Colonic mucosa (tissue), 4 donors: ENCODE measurements at regions not wholly inside any gene's neighbourhood (a gene's known extent, or its start where the extent isn't known, plus 50 kb on each side); places are given as distances from the start of the nearest gene placed in this dataset.
"Not testable (repeated sequence)": the region's sequence is repeated elsewhere in the genome, so short reads cannot be mapped to it uniquely, and the experiment has no call there.

ENCODE experiments used
- DNase-seq: peaks from one replicate; pipeline ENCODE4 v3.0.0-alpha.2; 2020
- H3K27ac ChIP-seq: fragments of 200-600 bp; one replicate; pipeline ENCODE4 v1.8.0; 2021
- H3K27me3 ChIP-seq: fragments of 200-600 bp; one replicate; pipeline ENCODE4 v1.8.0; 2021
- H3K36me3 ChIP-seq: fragments of 200-600 bp; one replicate; pipeline ENCODE4 v1.8.0; 2021
- H3K4me1 ChIP-seq: fragments of 200-600 bp; one replicate; pipeline ENCODE4 v1.8.0; 2021; ENCODE audit warnings: mild to moderate bottlenecking
- H3K4me3 ChIP-seq: fragments of 200-600 bp; one replicate; pipeline ENCODE4 v1.8.0; 2021
- H3K9ac ChIP-seq, 2 donors: one replicate each; pipeline ENCODE4 v1.7.0; 2013; ENCODE audit warnings: control low read depth in 2 of 2, low read depth in 2 of 2, low read length in 2 of 2
- H3K9me3 ChIP-seq: fragments of 200-600 bp; one replicate; pipeline ENCODE4 v1.8.0; 2021
- intact Hi-C: fragments of 100-400 bp; cut with DNase I; formaldehyde crosslinking; loops from one replicate; pipeline ENCODE4 v1.14.1; 2022
- TF ChIP-seq, protein P1 (sequence below): fragments of 200-600 bp; IDR thresholded peaks from one replicate; pipeline ENCODE4 v1.8.0; 2022; ENCODE audit warnings: antibody characterized with exemption, mild to moderate bottlenecking
- donor health status: healthy.
- donor health status: DM: no; HTN: no; CAD: no.
- donor health status: DM: no; HTN: no; CAD: no.

DNA sequence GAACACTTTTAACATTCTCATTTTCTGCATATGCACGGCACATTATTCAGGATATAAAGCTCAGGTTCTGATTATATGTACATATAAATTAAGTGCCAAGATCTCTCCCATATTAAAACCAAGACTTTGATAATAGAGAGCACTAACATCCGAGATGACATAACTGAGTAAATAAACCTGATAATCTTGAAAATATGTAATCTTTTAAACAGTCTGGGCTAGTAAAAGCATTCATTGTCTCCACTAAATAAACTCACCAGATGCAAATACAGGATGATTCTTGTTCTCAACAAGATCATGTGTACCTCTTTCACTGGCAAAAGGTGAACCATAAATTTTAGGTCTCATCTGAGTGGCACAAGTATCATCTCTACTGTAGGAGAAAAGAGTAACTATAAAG is 942.2 kb downstream of the TRAM1L1 start:
- H3K9ac ChIP-seq, result no peak overlapping the region
- no peaks in the 10 kb centered on the region for H3K4me1 ChIP-seq
- intact Hi-C loops, result no loop called here
- H3K27ac ChIP-seq, result no peak overlapping the region
- TF ChIP-seq, protein P1, sequence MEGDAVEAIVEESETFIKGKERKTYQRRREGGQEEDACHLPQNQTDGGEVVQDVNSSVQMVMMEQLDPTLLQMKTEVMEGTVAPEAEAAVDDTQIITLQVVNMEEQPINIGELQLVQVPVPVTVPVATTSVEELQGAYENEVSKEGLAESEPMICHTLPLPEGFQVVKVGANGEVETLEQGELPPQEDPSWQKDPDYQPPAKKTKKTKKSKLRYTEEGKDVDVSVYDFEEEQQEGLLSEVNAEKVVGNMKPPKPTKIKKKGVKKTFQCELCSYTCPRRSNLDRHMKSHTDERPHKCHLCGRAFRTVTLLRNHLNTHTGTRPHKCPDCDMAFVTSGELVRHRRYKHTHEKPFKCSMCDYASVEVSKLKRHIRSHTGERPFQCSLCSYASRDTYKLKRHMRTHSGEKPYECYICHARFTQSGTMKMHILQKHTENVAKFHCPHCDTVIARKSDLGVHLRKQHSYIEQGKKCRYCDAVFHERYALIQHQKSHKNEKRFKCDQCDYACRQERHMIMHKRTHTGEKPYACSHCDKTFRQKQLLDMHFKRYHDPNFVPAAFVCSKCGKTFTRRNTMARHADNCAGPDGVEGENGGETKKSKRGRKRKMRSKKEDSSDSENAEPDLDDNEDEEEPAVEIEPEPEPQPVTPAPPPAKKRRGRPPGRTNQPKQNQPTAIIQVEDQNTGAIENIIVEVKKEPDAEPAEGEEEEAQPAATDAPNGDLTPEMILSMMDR, result no peak
- no peaks in the 10 kb centered on the region for H3K27me3 ChIP-seq
- no peak overlapping the region for H3K4me3 ChIP-seq
- H3K36me3 ChIP-seq, result no peaks in the 10 kb centered on the region
- no peak for DNase-seq
- H3K9me3 ChIP-seq, result no peaks in the 10 kb centered on the region

DNA sequence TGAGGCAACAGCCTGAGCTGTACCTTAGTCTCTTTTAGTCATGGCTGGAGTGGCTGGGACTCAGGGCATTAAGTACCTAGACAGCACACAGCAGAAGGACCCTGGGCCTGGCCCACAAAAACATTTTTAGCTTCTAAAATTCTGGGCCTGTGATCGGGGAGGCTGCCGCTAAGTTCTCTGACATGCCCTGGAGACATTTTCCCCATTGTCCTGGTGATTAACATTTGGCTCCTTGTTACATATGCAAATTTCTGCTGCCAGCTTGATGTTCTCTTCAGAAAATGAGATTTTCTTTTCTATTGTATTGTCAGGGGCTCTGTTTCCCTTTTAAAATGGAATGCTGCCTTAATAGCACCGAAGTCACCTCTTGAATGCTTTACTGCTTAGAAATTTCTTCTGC is 952.4 kb downstream of the TRAM1L1 start:
- H3K9me3 ChIP-seq, result no peaks in the 10 kb centered on the region
- no peak overlapping the region for H3K27ac ChIP-seq
- no peak overlapping the region for H3K4me3 ChIP-seq
- intact Hi-C loops, result no loop called here
- TF ChIP-seq, protein P1, result no peak
- no peak for DNase-seq
- H3K9ac ChIP-seq, result no peak overlapping the region
- H3K4me1 ChIP-seq, result no peaks in the 10 kb centered on the region
- H3K36me3 ChIP-seq, result no peaks in the 10 kb centered on the region
- no peaks in the 10 kb centered on the region for H3K27me3 ChIP-seq

- Histone ChIP-seq H3K4me3 (no peak overlapping the region), H3K36me3 (no peaks in the 10 kb centered on the region), H3K27ac (no peak overlapping the region), H3K27me3 (no peaks in the 10 kb centered on the region), H3K4me1 (no peaks in the 10 kb centered on the region), H3K9me3 (no peaks in the 10 kb centered on the region), H3K9ac (no peak overlapping the region)
- no peak for DNase-seq
- TF ChIP-seq, protein P1, result no peak
- intact Hi-C loops, result no loop called here
Measured at GRCh38 chr4:116126794-116127193, 958.6 kb downstream of the TRAM1L1 start.

GRCh38 chr4:116122124-116122523 is 963.3 kb downstream of the TRAM1L1 start:
- no peaks in the 10 kb centered on the region for H3K27me3 ChIP-seq
- no peak for DNase-seq
- no peak overlapping the region for H3K27ac ChIP-seq
- TF ChIP-seq, protein P1, result no peak
- intact Hi-C loops, result no loop called here
- no peaks in the 10 kb centered on the region for H3K9me3 ChIP-seq
- no peak overlapping the region for H3K9ac ChIP-seq
- H3K4me1 ChIP-seq, result no peaks in the 10 kb centered on the region
- H3K4me3 ChIP-seq, result no peak overlapping the region
- H3K36me3 ChIP-seq, result no peaks in the 10 kb centered on the region

DNA sequence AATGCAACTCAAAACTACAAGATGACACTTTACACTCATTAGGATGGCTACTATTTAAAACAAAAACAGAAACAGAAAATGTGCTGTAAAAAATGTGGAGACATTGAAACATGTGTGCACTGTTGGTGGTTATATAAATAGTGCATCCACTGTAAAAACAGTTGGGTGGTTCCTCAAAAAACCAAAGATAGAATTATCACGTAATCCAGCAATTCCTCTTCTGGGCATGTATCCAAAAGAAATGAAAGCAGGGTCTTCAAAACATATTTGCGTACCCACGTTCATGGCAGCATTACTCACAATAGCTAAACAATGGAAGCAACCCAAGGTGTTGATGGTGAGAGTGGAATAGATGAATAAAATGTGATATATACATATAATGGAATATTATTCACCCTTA is 967.2 kb downstream of the TRAM1L1 start:
- Histone ChIP-seq H3K27me3 (no peaks in the 10 kb centered on the region), H3K4me1 (no peaks in the 10 kb centered on the region), H3K27ac (no peak overlapping the region), H3K4me3 (no peak overlapping the region), H3K9ac (no peak overlapping the region), H3K36me3 (no peaks in the 10 kb centered on the region), H3K9me3 (no peaks in the 10 kb centered on the region)
- no peak for DNase-seq
- TF ChIP-seq, protein P1, result no peak
- intact Hi-C loops, result no loop called here

DNA sequence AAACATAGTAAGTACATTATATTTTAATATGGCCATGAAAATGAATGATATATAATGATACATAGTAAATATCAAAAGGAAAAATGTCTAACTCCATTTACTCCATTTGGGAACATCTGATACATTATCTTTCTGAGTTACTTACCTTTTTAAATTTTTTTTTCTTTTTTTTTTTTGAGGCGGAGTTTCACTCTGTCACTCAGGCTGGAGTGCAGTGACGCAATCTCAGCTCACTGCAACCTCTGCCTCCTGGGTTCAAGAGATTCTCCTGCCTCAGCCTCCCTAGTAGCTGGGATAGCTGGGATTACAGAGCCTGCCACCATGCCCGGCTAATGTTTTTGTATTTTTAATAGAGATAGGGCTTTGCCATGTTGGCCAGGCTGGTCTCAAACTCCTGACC is 972.5 kb downstream of the TRAM1L1 start:
- H3K36me3 ChIP-seq, DNase-seq, H3K4me1 ChIP-seq, H3K4me3 ChIP-seq, H3K27me3 ChIP-seq, intact Hi-C loops, H3K9me3 ChIP-seq, H3K27ac ChIP-seq, H3K9ac ChIP-seq: not testable (repeated sequence)
